GM23338 (cell line): ENCODE measurements at regions not wholly inside any gene's neighbourhood (a gene's known extent, or its start where the extent isn't known, plus 50 kb on each side); places are given as distances from the start of the nearest gene placed in this dataset.

Experiments used
- ATAC-seq: fragments of 200-7000 bp; cut with Tn5 transposase; 3 replicates; pipeline ENCODE4 v1.9.1; 2020
- DNase-seq: peaks from one replicate; pipeline ENCODE4 v3.0.0-alpha.2; 2015; ENCODE audit warnings: low spot score
- H2AFZ ChIP-seq: fragments of 200-600 bp; sonication (generic); 2 replicates; pipeline ENCODE4 v1.8.0; 2016; ENCODE audit warnings: antibody characterized with exemption, mild to moderate bottlenecking, moderate library complexity
- H3F3A ChIP-seq: fragments of 200-600 bp; sonication (generic); replicated peaks from 2 replicates; pipeline ENCODE4 v1.8.0; 2017; ENCODE audit warnings: antibody characterized with exemption, mixed run types, low read depth
- H3K27ac ChIP-seq: fragments of 200-600 bp; sonication (generic); 2 replicates; pipeline ENCODE4 v1.6.1; 2016; ENCODE audit warnings: low read depth
- H3K27me3 ChIP-seq: fragments of 200-600 bp; sonication (generic); 2 replicates; pipeline ENCODE4 v1.8.0; 2016; ENCODE audit warnings: mild to moderate bottlenecking, mixed run types, moderate library complexity; ENCODE audit not compliant: insufficient read depth
- H3K36me3 ChIP-seq: fragments of 200-600 bp; sonication (generic); 2 replicates; pipeline ENCODE4 v1.8.0; 2016; ENCODE audit warnings: mild to moderate bottlenecking; ENCODE audit not compliant: insufficient read depth
- H3K4me1 ChIP-seq: fragments of 200-600 bp; sonication (generic); 2 replicates; pipeline ENCODE4 v1.8.0; 2016; ENCODE audit warnings: mild to moderate bottlenecking, moderate library complexity; ENCODE audit not compliant: insufficient read depth
- H3K4me2 ChIP-seq: fragments of 200-600 bp; sonication (generic); 2 replicates; pipeline ENCODE4 v1.7.1; 2017; ENCODE audit warnings: mixed run types
- H3K4me3 ChIP-seq: fragments of 200-600 bp; sonication (generic); 2 replicates; pipeline ENCODE4 v1.6.1; 2016; ENCODE audit warnings: mixed run types
- H3K79me2 ChIP-seq: fragments of 200-600 bp; sonication (generic); replicated peaks from 2 replicates; pipeline ENCODE4 v1.8.0; 2017; ENCODE audit warnings: mild to moderate bottlenecking; ENCODE audit not compliant: insufficient read depth
- H3K9me2 ChIP-seq: fragments of 200-600 bp; sonication (generic); 2 replicates; pipeline ENCODE4 v1.8.0; 2017; ENCODE audit not compliant: insufficient read depth
- H4K20me1 ChIP-seq: fragments of 200-600 bp; sonication (generic); replicated peaks from 2 replicates; pipeline ENCODE4 v1.8.0; 2017; ENCODE audit warnings: mild to moderate bottlenecking; ENCODE audit not compliant: insufficient read depth
- H3K27ac Mint-ChIP-seq: 2 replicates; pipeline ENCODE4 v1.8.0; 2020; ENCODE audit warnings: inconsistent platforms, mild to moderate bottlenecking, moderate library complexity, mixed read lengths
- H3K27me3 Mint-ChIP-seq: 3 replicates; pipeline ENCODE4 v1.8.0; 2022; ENCODE audit warnings: low read depth, mild to moderate bottlenecking, moderate library complexity, mixed read lengths, inconsistent platforms; ENCODE audit not compliant: insufficient read depth, poor library complexity
- H3K36me3 Mint-ChIP-seq: 3 replicates; pipeline ENCODE4 v1.8.0; 2021; ENCODE audit warnings: low read depth, mild to moderate bottlenecking, inconsistent platforms, moderate library complexity, mixed read lengths
- H3K4me1 Mint-ChIP-seq: 3 replicates; pipeline ENCODE4 v1.8.0; 2020; ENCODE audit warnings: mild to moderate bottlenecking, inconsistent platforms, mixed read lengths
- H3K4me3 Mint-ChIP-seq: 3 replicates; pipeline ENCODE4 v1.8.0; 2021; ENCODE audit warnings: moderate library complexity, mild to moderate bottlenecking, inconsistent platforms, mixed read lengths
- H3K9me3 Mint-ChIP-seq: 3 replicates; pipeline ENCODE4 v1.8.0; 2020; ENCODE audit warnings: moderate library complexity, mild to moderate bottlenecking, inconsistent platforms, mixed read lengths
- CREB1 ChIP-seq: fragments of 250-450 bp; sonication (Bioruptor Pico); IDR thresholded peaks from 2 replicates; pipeline ENCODE4 v1.5.0; 2020; ENCODE audit warnings: low read depth, mild to moderate bottlenecking, moderate library complexity
- EZH2 ChIP-seq: fragments of 200-600 bp; sonication (generic); IDR thresholded peaks from one replicate; pipeline ENCODE4 v1.8.0; 2017; ENCODE audit warnings: antibody characterized with exemption, mild to moderate bottlenecking, low read depth; ENCODE audit not compliant: unreplicated experiment
- EZH2phosphoT487 ChIP-seq: fragments of 200-600 bp; sonication (generic); IDR thresholded peaks from one replicate; pipeline ENCODE4 v1.8.1; 2018; ENCODE audit warnings: antibody characterized with exemption; ENCODE audit not compliant: unreplicated experiment
- JUNB ChIP-seq: IDR thresholded peaks from one replicate; pipeline ENCODE4 v1.6.1; 2016; ENCODE audit warnings: antibody characterized with exemption; ENCODE audit not compliant: unreplicated experiment
- NANOG ChIP-seq: IDR thresholded peaks from 2 replicates; pipeline ENCODE4 v1.6.1; 2016; ENCODE audit warnings: antibody characterized with exemption, borderline replicate concordance
- POLR2AphosphoS5 ChIP-seq: IDR thresholded peaks from 2 replicates; pipeline ENCODE4 v1.6.1; 2016; ENCODE audit warnings: antibody characterized with exemption, low read depth
- REST ChIP-seq: IDR thresholded peaks from one replicate; pipeline ENCODE4 v1.6.1; 2018; ENCODE audit warnings: antibody characterized with exemption; ENCODE audit not compliant: unreplicated experiment
- STAT1 ChIP-seq: IDR thresholded peaks from one replicate; pipeline ENCODE4 v1.6.1; 2016; ENCODE audit warnings: antibody characterized with exemption; ENCODE audit not compliant: unreplicated experiment
- ZNF114 ChIP-seq: fragments of 250-450 bp; sonication (Bioruptor Pico); IDR thresholded peaks from 2 replicates; pipeline ENCODE4 v1.5.0; 2020; ENCODE audit warnings: mild to moderate bottlenecking, moderate library complexity
- ZNF331 ChIP-seq: fragments of 250-450 bp; sonication (Bioruptor Pico); IDR thresholded peaks from 2 replicates; pipeline ENCODE4 v1.5.0; 2020; ENCODE audit warnings: low read depth, mild to moderate bottlenecking, moderate library complexity
- TF ChIP-seq, protein P1 (sequence below): IDR thresholded peaks from 2 replicates; pipeline ENCODE4 v1.6.1; 2016; ENCODE audit warnings: antibody characterized with exemption
- TF ChIP-seq, protein P2 (sequence below): fragments of 250-450 bp; sonication (Bioruptor Pico); IDR thresholded peaks from 2 replicates; pipeline ENCODE4 v1.5.0; 2020; ENCODE audit warnings: mild to moderate bottlenecking, moderate library complexity
- TF ChIP-seq, protein P3 (sequence below), 2 experiments: fragments of 200-600 bp in 1 of 2; sonication (generic) in 1 of 2; conservative IDR thresholded peaks; 2 replicates each; pipeline versions ENCODE4 v1.5.1 to v1.6.1; 2016 to 2017; ENCODE audit warnings: antibody characterized with exemption in 2 of 2, low read depth in 2 of 2, mild to moderate bottlenecking in 2 of 2, moderate library complexity in 1 of 2

GRCh38 chr1:117286562-117286961 lies 75.8 kb upstream of the VTCN1 start:
- Histone ChIP-seq H2AFZ (no peak overlapping the region), H3K36me3 (no peaks in the 10 kb centered on the region), H3F3A (no peaks in the 10 kb centered on the region), H3K27me3 (no peaks in the 10 kb centered on the region), H3K4me2 (no peak overlapping the region), H4K20me1 (no peaks in the 10 kb centered on the region), H3K79me2 (no peaks in the 10 kb centered on the region), H3K4me1 (no peaks in the 10 kb centered on the region; the same call in 1 of the 2 replicates), H3K27ac (no peak overlapping the region), H3K4me3 (no peak overlapping the region), H3K9me2 (no peaks in the 10 kb centered on the region)
- DNase-seq (no peak), ATAC-seq (no peak)
- Mint-ChIP-seq H3K9me3 (no peaks in the 10 kb centered on the region), H3K27ac (no peak overlapping the region), H3K4me3 (no peak overlapping the region), H3K27me3 (no peaks in the 10 kb centered on the region), H3K4me1 (peaks cover 5% of the 10 kb centered on the region; the same call in 2 of the 3 replicates), H3K36me3 (no peaks in the 10 kb centered on the region)
- TF ChIP-seq, protein P1, sequence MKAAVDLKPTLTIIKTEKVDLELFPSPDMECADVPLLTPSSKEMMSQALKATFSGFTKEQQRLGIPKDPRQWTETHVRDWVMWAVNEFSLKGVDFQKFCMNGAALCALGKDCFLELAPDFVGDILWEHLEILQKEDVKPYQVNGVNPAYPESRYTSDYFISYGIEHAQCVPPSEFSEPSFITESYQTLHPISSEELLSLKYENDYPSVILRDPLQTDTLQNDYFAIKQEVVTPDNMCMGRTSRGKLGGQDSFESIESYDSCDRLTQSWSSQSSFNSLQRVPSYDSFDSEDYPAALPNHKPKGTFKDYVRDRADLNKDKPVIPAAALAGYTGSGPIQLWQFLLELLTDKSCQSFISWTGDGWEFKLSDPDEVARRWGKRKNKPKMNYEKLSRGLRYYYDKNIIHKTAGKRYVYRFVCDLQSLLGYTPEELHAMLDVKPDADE = no peak
- TF ChIP-seq ZNF114 (CRISPR knock-in tag) (no peak), CREB1 (CRISPR knock-in tag) (no peak), STAT1 (no peak), JUNB (no peak), ZNF331 (CRISPR knock-in tag) (no peak), REST (no peak), EZH2phosphoT487 (no peak), POLR2AphosphoS5 (no peak), EZH2 (no peak), NANOG (no peak)
- TF ChIP-seq, protein P2, sequence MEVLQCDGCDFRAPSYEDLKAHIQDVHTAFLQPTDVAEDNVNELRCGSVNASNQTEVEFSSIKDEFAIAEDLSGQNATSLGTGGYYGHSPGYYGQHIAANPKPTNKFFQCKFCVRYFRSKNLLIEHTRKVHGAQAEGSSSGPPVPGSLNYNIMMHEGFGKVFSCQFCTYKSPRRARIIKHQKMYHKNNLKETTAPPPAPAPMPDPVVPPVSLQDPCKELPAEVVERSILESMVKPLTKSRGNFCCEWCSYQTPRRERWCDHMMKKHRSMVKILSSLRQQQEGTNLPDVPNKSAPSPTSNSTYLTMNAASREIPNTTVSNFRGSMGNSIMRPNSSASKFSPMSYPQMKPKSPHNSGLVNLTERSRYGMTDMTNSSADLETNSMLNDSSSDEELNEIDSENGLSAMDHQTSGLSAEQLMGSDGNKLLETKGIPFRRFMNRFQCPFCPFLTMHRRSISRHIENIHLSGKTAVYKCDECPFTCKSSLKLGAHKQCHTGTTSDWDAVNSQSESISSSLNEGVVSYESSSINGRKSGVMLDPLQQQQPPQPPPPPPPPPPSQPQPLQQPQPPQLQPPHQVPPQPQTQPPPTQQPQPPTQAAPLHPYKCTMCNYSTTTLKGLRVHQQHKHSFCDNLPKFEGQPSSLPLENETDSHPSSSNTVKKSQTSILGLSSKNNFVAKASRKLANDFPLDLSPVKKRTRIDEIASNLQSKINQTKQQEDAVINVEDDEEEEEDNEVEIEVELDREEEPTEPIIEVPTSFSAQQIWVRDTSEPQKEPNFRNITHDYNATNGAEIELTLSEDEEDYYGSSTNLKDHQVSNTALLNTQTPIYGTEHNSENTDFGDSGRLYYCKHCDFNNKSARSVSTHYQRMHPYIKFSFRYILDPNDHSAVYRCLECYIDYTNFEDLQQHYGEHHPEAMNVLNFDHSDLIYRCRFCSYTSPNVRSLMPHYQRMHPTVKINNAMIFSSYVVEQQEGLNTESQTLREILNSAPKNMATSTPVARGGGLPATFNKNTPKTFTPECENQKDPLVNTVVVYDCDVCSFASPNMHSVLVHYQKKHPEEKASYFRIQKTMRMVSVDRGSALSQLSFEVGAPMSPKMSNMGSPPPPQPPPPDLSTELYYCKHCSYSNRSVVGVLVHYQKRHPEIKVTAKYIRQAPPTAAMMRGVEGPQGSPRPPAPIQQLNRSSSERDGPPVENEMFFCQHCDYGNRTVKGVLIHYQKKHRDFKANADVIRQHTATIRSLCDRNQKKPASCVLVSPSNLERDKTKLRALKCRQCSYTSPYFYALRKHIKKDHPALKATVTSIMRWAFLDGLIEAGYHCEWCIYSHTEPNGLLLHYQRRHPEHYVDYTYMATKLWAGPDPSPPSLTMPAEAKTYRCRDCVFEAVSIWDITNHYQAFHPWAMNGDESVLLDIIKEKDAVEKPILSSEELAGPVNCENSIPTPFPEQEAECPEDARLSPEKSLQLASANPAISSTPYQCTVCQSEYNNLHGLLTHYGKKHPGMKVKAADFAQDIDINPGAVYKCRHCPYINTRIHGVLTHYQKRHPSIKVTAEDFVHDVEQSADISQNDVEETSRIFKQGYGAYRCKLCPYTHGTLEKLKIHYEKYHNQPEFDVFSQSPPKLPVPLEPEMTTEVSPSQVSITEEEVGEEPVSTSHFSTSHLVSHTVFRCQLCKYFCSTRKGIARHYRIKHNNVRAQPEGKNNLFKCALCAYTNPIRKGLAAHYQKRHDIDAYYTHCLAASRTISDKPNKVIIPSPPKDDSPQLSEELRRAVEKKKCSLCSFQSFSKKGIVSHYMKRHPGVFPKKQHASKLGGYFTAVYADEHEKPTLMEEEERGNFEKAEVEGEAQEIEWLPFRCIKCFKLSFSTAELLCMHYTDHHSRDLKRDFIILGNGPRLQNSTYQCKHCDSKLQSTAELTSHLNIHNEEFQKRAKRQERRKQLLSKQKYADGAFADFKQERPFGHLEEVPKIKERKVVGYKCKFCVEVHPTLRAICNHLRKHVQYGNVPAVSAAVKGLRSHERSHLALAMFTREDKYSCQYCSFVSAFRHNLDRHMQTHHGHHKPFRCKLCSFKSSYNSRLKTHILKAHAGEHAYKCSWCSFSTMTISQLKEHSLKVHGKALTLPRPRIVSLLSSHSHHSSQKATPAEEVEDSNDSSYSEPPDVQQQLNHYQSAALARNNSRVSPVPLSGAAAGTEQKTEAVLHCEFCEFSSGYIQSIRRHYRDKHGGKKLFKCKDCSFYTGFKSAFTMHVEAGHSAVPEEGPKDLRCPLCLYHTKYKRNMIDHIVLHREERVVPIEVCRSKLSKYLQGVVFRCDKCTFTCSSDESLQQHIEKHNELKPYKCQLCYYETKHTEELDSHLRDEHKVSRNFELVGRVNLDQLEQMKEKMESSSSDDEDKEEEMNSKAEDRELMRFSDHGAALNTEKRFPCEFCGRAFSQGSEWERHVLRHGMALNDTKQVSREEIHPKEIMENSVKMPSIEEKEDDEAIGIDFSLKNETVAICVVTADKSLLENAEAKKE = no peak
- TF ChIP-seq, protein P3, sequence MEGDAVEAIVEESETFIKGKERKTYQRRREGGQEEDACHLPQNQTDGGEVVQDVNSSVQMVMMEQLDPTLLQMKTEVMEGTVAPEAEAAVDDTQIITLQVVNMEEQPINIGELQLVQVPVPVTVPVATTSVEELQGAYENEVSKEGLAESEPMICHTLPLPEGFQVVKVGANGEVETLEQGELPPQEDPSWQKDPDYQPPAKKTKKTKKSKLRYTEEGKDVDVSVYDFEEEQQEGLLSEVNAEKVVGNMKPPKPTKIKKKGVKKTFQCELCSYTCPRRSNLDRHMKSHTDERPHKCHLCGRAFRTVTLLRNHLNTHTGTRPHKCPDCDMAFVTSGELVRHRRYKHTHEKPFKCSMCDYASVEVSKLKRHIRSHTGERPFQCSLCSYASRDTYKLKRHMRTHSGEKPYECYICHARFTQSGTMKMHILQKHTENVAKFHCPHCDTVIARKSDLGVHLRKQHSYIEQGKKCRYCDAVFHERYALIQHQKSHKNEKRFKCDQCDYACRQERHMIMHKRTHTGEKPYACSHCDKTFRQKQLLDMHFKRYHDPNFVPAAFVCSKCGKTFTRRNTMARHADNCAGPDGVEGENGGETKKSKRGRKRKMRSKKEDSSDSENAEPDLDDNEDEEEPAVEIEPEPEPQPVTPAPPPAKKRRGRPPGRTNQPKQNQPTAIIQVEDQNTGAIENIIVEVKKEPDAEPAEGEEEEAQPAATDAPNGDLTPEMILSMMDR (conservative IDR thresholded peaks at IDR 0.05; ENCODE audit: low read depth in 2 of 2) = no peak
